ENCODE measurements at regions not wholly inside any gene's neighbourhood (a gene's known extent, or its start where the extent isn't known, plus 50 kb on each side); places are given as distances from the start of the nearest gene placed in this dataset.

GRCh38 chr7:395643-396042 is 105.7 kb downstream of the FOXL3 start:
- no peaks in the 10 kb centered on the region for H3K27me3 ChIP-seq (ENCODE audit: control insufficient read depth, insufficient read depth, low read length)
- no peaks in the 10 kb centered on the region for H3K36me3 ChIP-seq (ENCODE audit: insufficient read depth, low read length)
- H3K4me1 ChIP-seq (ENCODE audit: control insufficient read depth, insufficient read depth, low read length): no peaks in the 10 kb centered on the region
- no peak overlapping the region for H3K4me2 ChIP-seq (ENCODE audit: low read length)
- peaks cover 4% of the 10 kb centered on the region for H3K9me3 ChIP-seq (replicated peaks; ENCODE audit: low read length)
- H3K4me3 ChIP-seq (ENCODE audit: low read length): no peak overlapping the region
- H3K9ac ChIP-seq (ENCODE audit: low read depth, low read length): no peak overlapping the region

GRCh38 chr7:398888-399287 is 108.9 kb downstream of the FOXL3 start:
- Histone ChIP-seq H3K9ac (ENCODE audit: low read depth, low read length) (no peak overlapping the region), H3K4me1 (ENCODE audit: control insufficient read depth, insufficient read depth, low read length) (no peaks in the 10 kb centered on the region), H3K36me3 (ENCODE audit: insufficient read depth, low read length) (no peaks in the 10 kb centered on the region), H3K4me2 (ENCODE audit: low read length) (no peak overlapping the region), H3K4me3 (ENCODE audit: low read length) (no peak overlapping the region), H3K27me3 (ENCODE audit: control insufficient read depth, insufficient read depth, low read length) (peaks cover 12% of the 10 kb centered on the region), H3K9me3 (replicated peaks; ENCODE audit: low read length) (peaks cover 4% of the 10 kb centered on the region)

DNA sequence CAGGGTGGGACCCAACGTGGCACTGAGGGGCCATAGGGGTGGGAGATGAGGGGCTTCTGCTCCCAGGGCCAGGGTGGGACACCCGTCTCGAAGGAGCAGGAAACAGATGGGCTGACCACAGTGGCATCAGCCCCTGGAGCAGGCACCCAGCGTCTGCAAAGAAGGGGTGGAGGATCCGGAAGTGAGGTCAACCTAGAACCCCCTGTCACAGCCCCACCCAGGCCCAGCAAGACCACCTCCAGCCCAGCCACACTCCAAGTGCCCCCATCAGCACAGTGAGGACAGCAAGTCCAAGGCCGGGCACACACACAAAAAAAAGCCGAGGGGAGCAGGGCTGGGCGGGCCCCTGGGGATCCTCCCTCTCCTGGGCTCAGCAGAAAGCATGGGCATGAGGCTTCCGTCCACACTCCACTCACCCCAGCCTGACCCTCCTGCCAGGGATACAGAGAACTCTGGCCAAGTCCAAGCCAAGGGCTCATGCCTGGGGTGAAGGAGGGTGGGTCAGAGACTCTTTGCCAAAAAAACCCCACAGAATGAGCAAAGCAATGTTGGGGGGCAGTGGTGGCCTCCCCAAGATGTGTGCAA is 111.0 kb downstream of the FOXL3 start:
- Histone ChIP-seq H3K4me3 (ENCODE audit: low read length) (no peak overlapping the region), H3K9ac (ENCODE audit: low read depth, low read length) (no peak overlapping the region), H3K9me3 (replicated peaks; ENCODE audit: low read length) (peaks cover 4% of the 10 kb centered on the region), H3K4me1 (ENCODE audit: control insufficient read depth, insufficient read depth, low read length) (no peaks in the 10 kb centered on the region), H3K36me3 (ENCODE audit: insufficient read depth, low read length) (no peaks in the 10 kb centered on the region), H3K27me3 (ENCODE audit: control insufficient read depth, insufficient read depth, low read length) (peaks cover 26% of the 10 kb centered on the region), H3K4me2 (ENCODE audit: low read length) (no peak overlapping the region)

DNA sequence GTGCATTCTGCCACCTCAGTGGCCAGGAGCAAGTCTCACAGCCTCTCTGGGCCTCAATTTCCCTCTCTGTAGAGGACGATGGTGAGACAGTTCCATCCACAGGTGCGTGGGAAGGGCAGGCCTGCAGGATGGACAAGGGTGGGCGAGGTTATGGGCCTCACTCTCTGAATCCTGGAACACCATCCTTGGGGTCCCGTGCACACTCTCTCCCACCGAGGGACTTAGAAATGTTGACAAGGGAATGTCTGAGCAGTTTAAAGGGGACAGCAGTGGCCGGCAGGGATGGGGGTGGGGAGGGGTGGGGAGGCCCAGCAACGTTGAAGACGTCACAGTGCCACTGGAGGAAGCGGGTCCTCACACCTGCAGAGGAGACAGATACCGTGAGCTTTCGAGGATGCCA is 111.5 kb downstream of the FOXL3 start:
- H3K9ac ChIP-seq (ENCODE audit: low read depth, low read length): no peak overlapping the region
- no peaks in the 10 kb centered on the region for H3K4me1 ChIP-seq (ENCODE audit: control insufficient read depth, insufficient read depth, low read length)
- peaks cover 31% of the 10 kb centered on the region for H3K27me3 ChIP-seq (ENCODE audit: control insufficient read depth, insufficient read depth, low read length)
- H3K9me3 ChIP-seq (replicated peaks; ENCODE audit: low read length): peaks cover 4% of the 10 kb centered on the region
- no peak overlapping the region for H3K4me3 ChIP-seq (ENCODE audit: low read length)
- no peaks in the 10 kb centered on the region for H3K36me3 ChIP-seq (ENCODE audit: insufficient read depth, low read length)
- H3K4me2 ChIP-seq (ENCODE audit: low read length): no peak overlapping the region

GRCh38 chr7:404812-405488 is 114.7 kb downstream of the PDGFA start:
- no peak overlapping the region for H3K9ac ChIP-seq (ENCODE audit: low read depth, low read length)
- no peak overlapping the region for H3K4me3 ChIP-seq (ENCODE audit: low read length)
- no peaks in the 10 kb centered on the region for H3K9me3 ChIP-seq (replicated peaks; ENCODE audit: low read length)
- H3K4me2 ChIP-seq (ENCODE audit: low read length): no peak overlapping the region
- H3K36me3 ChIP-seq (ENCODE audit: insufficient read depth, low read length): no peaks in the 10 kb centered on the region
- H3K27me3 ChIP-seq (ENCODE audit: control insufficient read depth, insufficient read depth, low read length): peaks cover 64% of the 10 kb centered on the region
- H3K4me1 ChIP-seq (ENCODE audit: control insufficient read depth, insufficient read depth, low read length): no peaks in the 10 kb centered on the region

- no peak overlapping the region for H3K4me3 ChIP-seq (ENCODE audit: low read length)
- H3K9me3 ChIP-seq (replicated peaks; ENCODE audit: low read length): no peaks in the 10 kb centered on the region
- no peak overlapping the region for H3K9ac ChIP-seq (ENCODE audit: low read depth, low read length)
- no peak overlapping the region for H3K4me2 ChIP-seq (ENCODE audit: low read length)
- no peaks in the 10 kb centered on the region for H3K4me1 ChIP-seq (ENCODE audit: control insufficient read depth, insufficient read depth, low read length)
- H3K27me3 ChIP-seq (ENCODE audit: control insufficient read depth, insufficient read depth, low read length): peaks cover 71% of the 10 kb centered on the region
- no peaks in the 10 kb centered on the region for H3K36me3 ChIP-seq (ENCODE audit: insufficient read depth, low read length)
Observed at GRCh38 chr7:405489-406211, 114.0 kb downstream of the PDGFA start.

- Histone ChIP-seq H3K9me3 (replicated peaks; ENCODE audit: low read length) (no peaks in the 10 kb centered on the region), H3K27me3 (ENCODE audit: control insufficient read depth, insufficient read depth, low read length) (peaks cover 66% of the 10 kb centered on the region), H3K4me2 (ENCODE audit: low read length) (no peak overlapping the region), H3K36me3 (ENCODE audit: insufficient read depth, low read length) (no peaks in the 10 kb centered on the region), H3K4me1 (ENCODE audit: control insufficient read depth, insufficient read depth, low read length) (no peaks in the 10 kb centered on the region), H3K9ac (ENCODE audit: low read depth, low read length) (no peak overlapping the region), H3K4me3 (ENCODE audit: low read length) (no peak overlapping the region)
Observed at GRCh38 chr7:407721-408539, 111.7 kb downstream of the PDGFA start.

GRCh38 chr7:408751-409311 is 110.8 kb downstream of the PDGFA start:
- no peak overlapping the region for H3K9ac ChIP-seq (ENCODE audit: low read depth, low read length)
- H3K9me3 ChIP-seq (replicated peaks; ENCODE audit: low read length): no peaks in the 10 kb centered on the region
- H3K4me3 ChIP-seq (ENCODE audit: low read length): no peak overlapping the region
- H3K4me1 ChIP-seq (ENCODE audit: control insufficient read depth, insufficient read depth, low read length): no peaks in the 10 kb centered on the region
- peaks cover 63% of the 10 kb centered on the region for H3K27me3 ChIP-seq (ENCODE audit: control insufficient read depth, insufficient read depth, low read length)
- no peak overlapping the region for H3K4me2 ChIP-seq (ENCODE audit: low read length)
- no peaks in the 10 kb centered on the region for H3K36me3 ChIP-seq (ENCODE audit: insufficient read depth, low read length)

GRCh38 chr7:409339-410281 is 110.0 kb downstream of the PDGFA start:
- H3K4me3 ChIP-seq (ENCODE audit: low read length): no peak overlapping the region
- H3K9me3 ChIP-seq (replicated peaks; ENCODE audit: low read length): no peaks in the 10 kb centered on the region
- no peak overlapping the region for H3K9ac ChIP-seq (ENCODE audit: low read depth, low read length)

DNA sequence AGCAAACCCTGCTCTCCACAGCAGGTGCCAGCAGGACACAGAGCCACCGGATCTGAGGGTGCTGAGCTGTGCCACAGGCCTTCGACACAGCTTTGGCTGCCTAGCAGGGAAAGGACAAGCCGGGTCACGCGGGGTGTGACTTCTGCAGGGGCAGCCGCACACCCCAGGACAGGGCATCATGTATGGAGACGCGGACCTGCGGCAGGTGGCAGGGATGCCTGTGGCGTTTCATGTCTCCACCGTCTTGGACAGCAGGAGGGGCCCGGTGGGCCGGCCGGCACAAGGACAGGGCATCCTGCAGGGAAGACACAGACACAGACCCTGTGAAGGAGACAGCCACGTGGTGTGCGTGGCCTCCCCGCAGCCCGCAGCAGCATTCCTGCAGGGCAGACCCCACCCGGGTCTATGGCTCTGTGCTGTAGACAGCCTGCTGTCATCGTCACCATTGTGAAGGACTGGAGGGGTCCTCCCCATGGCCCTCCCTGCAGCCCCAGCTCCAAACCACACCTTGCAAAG is 109.2 kb downstream of the PDGFA start:
- Histone ChIP-seq H3K27me3 (ENCODE audit: control insufficient read depth, insufficient read depth, low read length) (peaks cover 55% of the 10 kb centered on the region), H3K36me3 (ENCODE audit: insufficient read depth, low read length) (no peaks in the 10 kb centered on the region)

More at GRCh38 chr7:409339-410281, 110.0 kb downstream of the PDGFA start:
- peaks cover 63% of the 10 kb centered on the region for H3K27me3 ChIP-seq (ENCODE audit: control insufficient read depth, insufficient read depth, low read length)
- no peaks in the 10 kb centered on the region for H3K4me1 ChIP-seq (ENCODE audit: control insufficient read depth, insufficient read depth, low read length)
- H3K36me3 ChIP-seq (ENCODE audit: insufficient read depth, low read length): no peaks in the 10 kb centered on the region
- H3K4me2 ChIP-seq (ENCODE audit: low read length): no peak overlapping the region

More for the DNA sequence above, 109.2 kb downstream of the PDGFA start:
- Histone ChIP-seq H3K4me2 (ENCODE audit: low read length) (no peak overlapping the region), H3K9me3 (replicated peaks; ENCODE audit: low read length) (no peaks in the 10 kb centered on the region), H3K9ac (ENCODE audit: low read depth, low read length) (no peak overlapping the region), H3K4me1 (ENCODE audit: control insufficient read depth, insufficient read depth, low read length) (no peaks in the 10 kb centered on the region), H3K4me3 (ENCODE audit: low read length) (no peak overlapping the region)

All from skeletal muscle satellite cell (primary cell).